ENCODE measurements at regions not wholly inside any gene's neighbourhood (a gene's known extent, or its start where the extent isn't known, plus 50 kb on each side); places are given as distances from the start of the nearest gene placed in this dataset.

DNA sequence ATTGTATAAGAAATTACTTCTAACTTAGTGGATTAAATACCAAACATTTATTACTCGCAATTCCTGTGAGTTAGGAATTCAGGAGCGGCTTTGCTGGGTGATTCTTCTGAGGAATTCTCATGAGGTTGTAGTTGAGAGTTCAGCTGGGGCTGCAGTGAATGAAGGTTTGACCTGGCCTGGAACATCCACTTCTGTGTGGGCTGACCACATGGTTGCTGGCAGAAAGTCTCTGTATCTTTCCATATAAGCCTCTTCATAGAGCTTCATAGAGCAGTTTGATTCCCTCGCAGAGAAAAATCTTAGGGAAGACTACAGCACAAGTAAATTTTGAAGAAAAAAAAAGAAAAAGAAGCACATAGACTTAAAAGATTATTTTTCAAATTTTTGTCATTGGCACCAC is 339.7 kb upstream of the NWD2 start:
- TF ChIP-seq, protein P1, sequence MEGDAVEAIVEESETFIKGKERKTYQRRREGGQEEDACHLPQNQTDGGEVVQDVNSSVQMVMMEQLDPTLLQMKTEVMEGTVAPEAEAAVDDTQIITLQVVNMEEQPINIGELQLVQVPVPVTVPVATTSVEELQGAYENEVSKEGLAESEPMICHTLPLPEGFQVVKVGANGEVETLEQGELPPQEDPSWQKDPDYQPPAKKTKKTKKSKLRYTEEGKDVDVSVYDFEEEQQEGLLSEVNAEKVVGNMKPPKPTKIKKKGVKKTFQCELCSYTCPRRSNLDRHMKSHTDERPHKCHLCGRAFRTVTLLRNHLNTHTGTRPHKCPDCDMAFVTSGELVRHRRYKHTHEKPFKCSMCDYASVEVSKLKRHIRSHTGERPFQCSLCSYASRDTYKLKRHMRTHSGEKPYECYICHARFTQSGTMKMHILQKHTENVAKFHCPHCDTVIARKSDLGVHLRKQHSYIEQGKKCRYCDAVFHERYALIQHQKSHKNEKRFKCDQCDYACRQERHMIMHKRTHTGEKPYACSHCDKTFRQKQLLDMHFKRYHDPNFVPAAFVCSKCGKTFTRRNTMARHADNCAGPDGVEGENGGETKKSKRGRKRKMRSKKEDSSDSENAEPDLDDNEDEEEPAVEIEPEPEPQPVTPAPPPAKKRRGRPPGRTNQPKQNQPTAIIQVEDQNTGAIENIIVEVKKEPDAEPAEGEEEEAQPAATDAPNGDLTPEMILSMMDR (IDR thresholded peaks at IDR 0.05), result no peak
- no peak for TF ChIP-seq POLR2A (IDR thresholded peaks at IDR 0.05)
- TF ChIP-seq POLR2AphosphoS5 (IDR thresholded peaks at IDR 0.05), result no peak
- TF ChIP-seq EP300 (IDR thresholded peaks at IDR 0.05), result no peak

Data from stomach (tissue), 4 donors.